ENCODE measurements at regions not wholly inside any gene's neighbourhood (a gene's known extent, or its start where the extent isn't known, plus 50 kb on each side); places are given as distances from the start of the nearest gene placed in this dataset.

- H3K27ac ChIP-seq: no peak overlapping the region
- H3K4me1 ChIP-seq: no peaks in the 10 kb centered on the region
- 60 to 95% (median 88%) methylated on average over 2 of the region's 2 CpGs for WGBS, 5 donors
- TF ChIP-seq POLR2AphosphoS5 (IDR thresholded peaks at IDR 0.05): no peak
- TF ChIP-seq POLR2A (IDR thresholded peaks at IDR 0.05): no peak
- no peak for TF ChIP-seq CTCF (IDR thresholded peaks at IDR 0.05 in 8 of 11, conservative IDR thresholded peaks at IDR 0.05 in 3 of 11)
- H3K36me3 ChIP-seq: no peaks in the 10 kb centered on the region
- no peaks in the 10 kb centered on the region for H3K27me3 ChIP-seq (replicated peaks in 1 of 7)
- H3K9me3 ChIP-seq: no peaks in the 10 kb centered on the region
- DNase-seq: no peak
- intact Hi-C loops (cut with DNase I; ENCODE audit: low total_unique reads): no loop called here
- H3K4me3 ChIP-seq: no peak overlapping the region
These were observed 818.7 kb upstream of the TENM3 start for GRCh38 chr4:181424362-181425016.

GRCh38 chr4:181427076-181427475, 816.1 kb upstream of the TENM3 start:
- DNase-seq: no peak
- 52 to 74% (median 67%) methylated on average over 3 of the region's 3 CpGs for WGBS, 5 donors
- H3K4me3 ChIP-seq: no peak overlapping the region
- H3K27ac ChIP-seq: no peak overlapping the region
- no peaks in the 10 kb centered on the region for H3K4me1 ChIP-seq
- no peaks in the 10 kb centered on the region for H3K27me3 ChIP-seq (replicated peaks in 1 of 7)
- H3K36me3 ChIP-seq: no peaks in the 10 kb centered on the region
- TF ChIP-seq POLR2AphosphoS5 (IDR thresholded peaks at IDR 0.05) (no peak), CTCF (IDR thresholded peaks at IDR 0.05 in 8 of 11, conservative IDR thresholded peaks at IDR 0.05 in 3 of 11) (no peak)
- intact Hi-C loops (cut with DNase I; ENCODE audit: low total_unique reads): no loop called here
- no peaks in the 10 kb centered on the region for H3K9me3 ChIP-seq

GRCh38 chr4:181431006-181431405, 812.2 kb upstream of the TENM3 start:
- Histone ChIP-seq H3K9me3 (no peaks in the 10 kb centered on the region), H3K27me3 (replicated peaks in 1 of 7) (no peaks in the 10 kb centered on the region), H3K4me1 (no peaks in the 10 kb centered on the region), H3K27ac (no peak overlapping the region), H3K4me3 (no peak overlapping the region), H3K36me3 (no peaks in the 10 kb centered on the region)
- 40 to 73% (median 55%) methylated on average over 1 of the region's 1 CpG for WGBS, 5 donors
- DNase-seq: no peak
- TF ChIP-seq POLR2AphosphoS5 (IDR thresholded peaks at IDR 0.05) (no peak), POLR2A (IDR thresholded peaks at IDR 0.05) (no peak), CTCF (IDR thresholded peaks at IDR 0.05 in 8 of 11, conservative IDR thresholded peaks at IDR 0.05 in 3 of 11) (no peak)
- intact Hi-C loops (cut with DNase I; ENCODE audit: low total_unique reads): no loop called here

GRCh38 chr4:181431661-181432060, 811.5 kb upstream of the TENM3 start:
- Histone ChIP-seq H3K27ac (no peak overlapping the region), H3K9me3 (no peaks in the 10 kb centered on the region), H3K36me3 (no peaks in the 10 kb centered on the region), H3K4me3 (no peak overlapping the region), H3K4me1 (no peaks in the 10 kb centered on the region), H3K27me3 (replicated peaks in 1 of 7) (no peaks in the 10 kb centered on the region)
- DNase-seq: no peak
- TF ChIP-seq POLR2AphosphoS5 (IDR thresholded peaks at IDR 0.05) (no peak), CTCF (IDR thresholded peaks at IDR 0.05 in 8 of 11, conservative IDR thresholded peaks at IDR 0.05 in 3 of 11) (no peak), POLR2A (IDR thresholded peaks at IDR 0.05) (no peak)
- intact Hi-C loops (cut with DNase I; ENCODE audit: low total_unique reads): no loop called here
- WGBS, 5 donors: 76 to 83% (median 79%) methylated on average over 3 of the region's 3 CpGs
